ENCODE measurements at regions not wholly inside any gene's neighbourhood (a gene's known extent, or its start where the extent isn't known, plus 50 kb on each side); places are given as distances from the start of the nearest gene placed in this dataset.

DNA sequence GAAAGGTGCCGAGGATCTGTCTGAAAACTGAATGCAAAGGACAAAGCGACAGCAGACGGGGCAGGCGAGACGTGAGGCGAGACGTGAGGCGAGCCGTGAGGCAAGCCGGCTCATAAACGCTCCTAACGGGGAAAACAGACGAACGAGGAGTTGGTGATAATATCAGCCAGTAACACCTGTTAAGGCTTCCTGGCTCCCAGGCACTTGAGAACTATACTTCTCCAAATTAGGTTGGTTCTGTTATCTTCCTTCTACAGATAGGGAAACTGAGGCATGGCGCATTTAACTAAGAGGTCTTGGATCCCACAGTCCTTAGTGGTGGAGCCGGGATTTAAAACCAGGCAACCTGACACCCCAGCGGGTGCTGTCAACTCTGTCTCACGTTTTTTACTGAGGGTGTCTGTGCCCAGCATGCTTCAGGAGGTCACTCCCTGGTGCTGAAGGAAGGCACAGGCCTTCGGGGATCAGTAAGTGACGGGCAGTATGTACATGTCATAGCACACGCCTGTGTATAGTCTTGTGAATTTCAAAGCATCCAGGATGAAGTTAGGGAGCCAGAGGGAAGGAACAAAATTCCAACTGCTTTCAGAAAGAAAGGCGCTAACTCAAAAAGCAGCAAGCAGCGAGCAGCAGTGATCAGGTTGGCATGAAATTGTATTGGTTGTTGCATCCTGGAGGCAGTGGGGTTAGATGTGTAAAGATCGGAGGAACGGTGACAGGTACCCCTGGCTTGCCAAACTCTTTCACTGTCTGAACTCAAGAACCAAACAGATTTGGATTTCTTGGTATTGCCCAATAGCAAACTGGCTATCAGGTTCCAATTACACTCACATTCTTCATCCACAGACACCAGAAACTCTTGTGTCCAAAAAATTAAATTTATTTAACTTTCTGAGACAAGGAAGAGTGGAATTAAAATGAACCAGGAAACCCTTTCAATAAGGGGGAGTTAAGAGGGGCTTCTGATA, 318.7 kb downstream of the THBS2 start:
- TF ChIP-seq CTCF (IDR thresholded peaks at IDR 0.05) (no peak), POLR2A (IDR thresholded peaks at IDR 0.05) (no peak)

Measured in body of pancreas (tissue), 4 donors.